ENCODE measurements at regions not wholly inside any gene's neighbourhood (a gene's known extent, or its start where the extent isn't known, plus 50 kb on each side); places are given as distances from the start of the nearest gene placed in this dataset.

GRCh38 chr9:84393266-84393950, 52.9 kb upstream of the SLC28A3 start:
- no peak for DNase-seq (ENCODE audit: low read depth)

- no peak for DNase-seq (ENCODE audit: low read depth)
Observed at GRCh38 chr9:84394036-84394435, 53.5 kb upstream of the SLC28A3 start.

- peak; percentile 7 for DNase-seq (ENCODE audit: low read depth)
Observed at GRCh38 chr9:84397151-84397728, 56.7 kb upstream of the SLC28A3 start.

DNA sequence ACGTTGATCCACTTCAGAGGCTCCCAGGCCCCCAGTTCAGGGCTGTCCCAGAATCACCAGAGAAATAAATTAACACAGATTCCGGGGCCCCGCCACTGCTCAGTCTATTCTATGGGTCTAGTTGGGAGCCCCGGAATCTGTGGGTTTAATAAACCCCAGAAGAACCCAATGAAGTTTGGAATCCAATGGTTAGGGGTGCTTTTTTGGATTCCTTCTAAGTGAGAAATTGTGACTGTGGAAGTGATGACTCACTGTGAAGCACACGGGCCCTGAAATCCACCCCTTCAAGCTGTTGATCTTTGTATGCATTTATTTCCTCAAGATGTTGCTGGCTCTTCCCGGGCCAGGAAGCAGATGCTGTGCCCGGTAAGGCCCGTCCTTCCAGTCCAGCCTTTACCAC, 57.3 kb upstream of the SLC28A3 start:
- DNase-seq (ENCODE audit: low read depth), result peak; percentile 30

DNA sequence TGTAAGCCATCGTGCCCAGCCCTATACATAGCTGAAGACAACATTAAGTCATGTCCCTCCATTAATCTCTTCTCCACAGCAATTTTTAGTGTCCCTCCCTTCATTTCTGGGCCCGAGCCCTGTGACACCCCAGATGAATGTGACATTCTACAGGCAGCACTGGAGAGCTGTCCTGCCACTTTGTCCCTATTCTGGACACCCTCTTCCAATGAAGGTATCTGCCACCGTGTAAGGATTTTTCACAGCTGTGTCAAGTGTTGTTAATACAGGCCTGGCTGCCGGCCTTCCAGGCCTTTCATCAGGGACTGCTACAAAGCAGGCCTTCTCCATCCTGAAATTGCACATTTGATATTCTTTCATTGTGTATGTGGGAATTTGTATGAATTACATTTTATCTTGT, 62.0 kb upstream of the SLC28A3 start:
- no peak for DNase-seq (ENCODE audit: low read depth)

GRCh38 chr9:84403288-84403687, 62.7 kb upstream of the SLC28A3 start:
- DNase-seq (ENCODE audit: low read depth), result no peak

DNA sequence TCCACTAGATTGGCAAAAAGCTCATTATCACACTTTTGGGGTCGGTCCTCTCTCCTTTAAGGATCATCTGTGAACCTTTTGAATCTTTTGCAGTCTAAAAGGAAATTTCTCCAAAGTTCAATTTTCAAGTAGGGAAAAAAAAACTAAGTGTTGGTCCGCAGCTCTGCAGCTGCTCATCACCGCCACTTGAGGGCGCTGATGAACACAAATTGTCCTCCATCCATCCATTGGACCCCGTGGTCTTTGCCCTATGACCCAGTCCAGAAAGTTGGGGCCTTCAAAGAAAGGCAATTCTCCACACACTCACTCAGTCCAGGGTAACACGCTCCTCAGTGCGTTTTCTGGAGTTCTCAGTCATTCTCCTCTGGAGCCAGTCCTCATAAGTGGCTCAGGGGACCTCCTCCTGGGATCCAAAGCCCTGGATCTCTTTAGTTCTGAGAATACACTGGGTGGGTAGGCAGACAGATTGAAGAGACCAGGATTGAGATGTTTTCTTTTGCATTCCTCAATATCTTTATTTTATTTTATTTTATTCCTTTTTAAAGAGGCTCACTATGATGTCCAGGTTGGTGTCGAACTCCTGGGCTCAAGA, 63.6 kb upstream of the SLC28A3 start:
- DNase-seq (ENCODE audit: low read depth), result no peak

DNA sequence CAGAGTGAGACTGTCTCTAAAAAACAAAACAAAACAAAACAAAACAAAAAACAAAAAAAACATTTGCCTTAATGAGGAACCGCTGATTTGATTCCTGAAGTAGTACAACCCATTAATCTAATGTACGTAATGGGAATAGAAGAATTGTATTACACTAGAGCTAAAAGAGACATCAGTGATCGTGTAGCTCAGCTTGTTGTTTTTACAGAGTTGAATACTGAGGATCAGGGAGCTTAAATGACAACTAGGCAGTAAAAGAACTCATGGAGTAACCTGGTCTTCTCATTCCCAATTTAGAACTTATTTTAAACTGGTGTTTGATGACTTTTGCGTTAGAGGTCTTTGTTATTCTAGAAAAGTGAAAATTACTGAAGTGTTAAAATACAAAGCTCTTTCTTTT, 65.1 kb upstream of the SLC28A3 start:
- no peak for DNase-seq (ENCODE audit: low read depth)

DNA sequence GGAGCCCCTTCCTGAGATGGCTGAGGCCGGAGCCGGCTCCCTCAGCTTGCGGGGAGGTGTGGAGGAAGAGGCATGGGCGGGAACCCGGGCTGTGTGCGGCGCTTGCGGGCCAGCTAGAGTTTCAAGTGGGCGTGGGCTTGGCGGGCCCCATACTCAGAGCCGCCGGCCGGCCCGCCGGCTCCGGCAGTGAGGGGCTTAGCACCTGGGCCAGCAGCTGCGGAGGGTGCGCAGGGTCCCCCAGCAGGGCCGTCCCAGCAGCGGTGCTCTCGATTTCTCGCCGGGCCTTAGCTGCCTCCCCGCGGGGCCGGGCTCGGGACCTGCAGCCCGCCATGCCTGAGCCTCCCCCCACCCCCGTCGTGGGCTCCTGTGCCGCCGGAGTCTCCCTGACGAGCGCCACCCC, 67.9 kb upstream of the SLC28A3 start:
- no peak for DNase-seq (ENCODE audit: low read depth)

DNA sequence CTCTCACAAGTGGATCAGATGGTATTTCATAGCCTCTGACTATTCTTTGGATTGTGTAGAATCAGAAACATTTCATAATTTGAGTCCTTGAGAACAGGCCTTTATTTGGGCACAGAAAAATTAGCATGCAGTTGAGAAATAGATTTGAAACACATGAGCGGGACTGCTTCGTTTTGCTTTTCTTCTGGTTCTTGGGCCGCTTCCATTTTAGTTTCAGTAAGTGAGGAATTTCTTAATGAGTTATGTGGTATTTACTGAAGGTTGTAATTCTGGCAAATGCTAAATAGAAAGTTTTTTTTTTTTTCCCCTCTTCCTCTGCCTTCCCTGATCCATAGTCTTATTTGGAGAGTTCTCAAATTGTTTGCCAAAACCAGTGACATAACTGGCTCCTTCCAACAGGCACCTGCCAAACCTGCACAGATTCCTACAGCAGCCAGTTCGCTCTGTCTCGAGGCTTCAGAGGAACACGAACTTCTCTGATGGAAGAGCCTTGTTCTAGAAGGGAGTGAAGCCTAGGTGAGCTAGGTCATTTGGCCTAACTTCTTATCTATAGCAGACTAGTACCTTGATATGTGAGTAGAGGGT, 71.2 kb upstream of the SLC28A3 start:
- no peak for DNase-seq (ENCODE audit: low read depth)

DNA sequence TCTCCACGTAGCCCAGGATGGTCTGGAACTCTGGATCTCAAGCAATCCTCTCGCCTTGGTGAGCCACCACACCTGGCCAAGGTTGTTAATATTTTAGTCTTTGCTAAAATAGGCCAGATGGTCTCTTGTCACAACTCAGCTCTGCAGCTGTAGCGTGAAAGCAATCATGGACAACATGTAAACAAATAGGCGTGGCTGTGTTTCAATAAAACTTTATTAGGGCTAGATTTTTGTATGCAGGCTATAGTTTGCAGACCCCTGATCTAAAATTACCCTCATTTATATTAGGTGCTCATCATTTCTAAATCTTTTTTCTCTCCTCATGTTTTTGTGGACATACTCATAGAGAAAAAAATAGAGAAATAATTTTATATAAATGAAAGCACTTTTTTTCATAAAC, 72.1 kb upstream of the SLC28A3 start:
- DNase-seq (ENCODE audit: low read depth), result no peak

GRCh38 chr9:84413301-84413700, 72.7 kb upstream of the SLC28A3 start:
- DNase-seq (ENCODE audit: low read depth), result no peak

DNA sequence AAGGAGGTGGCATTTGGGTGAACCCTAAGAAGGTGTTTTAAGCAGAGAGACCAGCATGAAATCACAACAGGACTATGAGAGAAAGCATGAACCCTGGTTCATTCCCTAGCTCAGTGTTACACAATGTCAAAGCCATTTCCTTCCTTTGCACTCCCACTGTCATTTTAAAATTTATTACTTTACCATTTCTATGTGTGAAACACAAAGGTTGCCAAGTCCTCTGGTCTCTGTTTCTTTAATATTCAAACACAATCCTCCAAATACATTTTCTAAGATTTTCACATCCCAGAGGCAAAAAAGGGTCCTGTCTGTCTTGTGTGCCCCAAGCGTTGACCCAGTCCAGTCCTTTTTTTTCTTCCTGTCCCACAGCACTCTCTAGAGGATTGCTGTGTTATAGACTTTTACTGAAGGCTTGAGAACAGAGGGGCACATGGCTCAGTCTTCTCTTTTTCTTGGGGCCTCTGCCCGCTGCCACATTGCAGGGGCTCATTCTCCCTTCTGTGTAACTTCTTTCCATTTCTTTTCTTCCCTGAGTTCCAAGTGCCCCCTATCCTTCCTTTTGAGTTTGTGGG, 78.6 kb upstream of the SLC28A3 start:
- DNase-seq (ENCODE audit: low read depth), result no peak

DNA sequence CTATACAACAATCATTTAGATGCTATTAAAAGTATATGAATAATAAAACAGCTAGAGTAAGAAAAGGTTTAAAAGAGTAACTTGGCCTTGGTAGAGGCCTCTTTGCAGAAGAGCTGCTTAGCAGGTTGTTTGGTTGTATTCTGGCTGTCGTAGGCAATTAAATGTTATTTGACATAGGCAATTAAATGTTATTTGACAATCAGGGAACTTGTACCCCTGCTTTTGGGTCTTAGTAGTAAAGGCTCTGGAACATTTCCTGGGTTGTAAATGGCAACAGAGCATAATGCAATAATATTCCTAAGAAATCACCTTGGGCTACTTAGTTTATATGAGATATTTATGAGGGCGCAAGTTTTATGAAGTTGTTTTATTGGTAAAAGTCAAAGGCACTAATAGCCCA, 84.4 kb upstream of the SLC28A3 start:
- no peak for DNase-seq (ENCODE audit: low read depth)

DNA sequence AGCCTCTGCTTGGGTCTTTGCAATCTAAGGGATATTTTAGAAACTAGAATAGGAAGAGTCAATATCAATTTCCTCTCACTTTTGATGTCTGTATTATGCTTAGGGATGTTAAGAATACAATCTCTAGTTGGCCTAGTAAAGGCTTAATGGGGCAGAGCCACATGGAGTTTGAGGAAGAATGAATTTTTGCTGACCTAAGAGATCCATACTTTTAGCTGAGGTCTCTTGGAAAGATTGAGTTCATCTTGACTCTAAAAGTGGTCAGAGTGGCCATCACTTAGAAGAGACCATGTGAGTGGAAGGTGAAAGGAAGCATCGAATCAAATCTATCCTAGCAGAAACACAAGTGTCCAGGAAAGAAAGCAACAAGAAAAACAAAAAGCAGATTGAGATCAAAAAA, 92.2 kb upstream of the SLC28A3 start:
- no peak for DNase-seq (ENCODE audit: low read depth)

DNA sequence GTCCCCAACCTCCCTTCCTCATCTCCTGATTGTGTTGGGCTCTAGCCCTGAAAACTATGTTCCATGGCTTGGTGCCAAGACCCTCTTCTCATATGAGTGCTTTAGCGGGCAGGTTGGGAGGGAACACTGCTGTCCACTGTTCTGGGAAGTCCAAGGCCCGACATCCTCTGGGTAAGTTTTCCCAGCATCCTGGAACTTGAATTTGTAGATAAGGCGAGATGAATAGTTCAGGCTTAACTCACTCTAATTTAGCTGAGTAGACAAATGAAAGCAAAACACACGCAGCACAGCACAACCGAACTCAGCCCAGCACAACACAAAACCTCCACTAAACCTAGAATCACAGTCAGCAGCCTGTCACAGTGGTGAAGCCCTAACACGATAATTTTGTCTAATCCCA, 95.3 kb upstream of the SLC28A3 start:
- no peak for DNase-seq (ENCODE audit: low read depth)

GRCh38 chr9:84436386-84437109, 96.0 kb upstream of the SLC28A3 start:
- no peak for DNase-seq (ENCODE audit: low read depth)

DNA sequence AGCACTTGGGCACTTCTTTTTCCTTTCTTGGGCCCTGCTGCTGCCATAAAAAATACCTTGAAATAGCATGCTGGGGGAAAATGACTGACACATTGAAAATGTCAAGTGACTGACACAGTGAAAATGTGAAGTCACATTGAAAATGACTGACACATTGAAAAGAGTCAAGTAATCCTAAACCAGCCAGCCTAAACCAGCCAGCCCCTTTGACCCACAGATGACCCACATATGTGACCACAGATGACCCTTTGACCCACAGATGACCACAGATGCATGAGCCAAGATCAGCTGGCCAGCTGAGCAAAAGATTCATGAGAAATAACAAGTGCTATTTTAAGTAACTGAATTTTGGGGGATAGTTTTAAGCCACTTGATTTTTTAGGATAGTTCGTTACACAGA, 97.8 kb upstream of the SLC28A3 start:
- no peak for DNase-seq (ENCODE audit: low read depth)

GRCh38 chr9:84439250-84439649, 98.7 kb upstream of the SLC28A3 start:
- no peak for DNase-seq (ENCODE audit: low read depth)

DNA sequence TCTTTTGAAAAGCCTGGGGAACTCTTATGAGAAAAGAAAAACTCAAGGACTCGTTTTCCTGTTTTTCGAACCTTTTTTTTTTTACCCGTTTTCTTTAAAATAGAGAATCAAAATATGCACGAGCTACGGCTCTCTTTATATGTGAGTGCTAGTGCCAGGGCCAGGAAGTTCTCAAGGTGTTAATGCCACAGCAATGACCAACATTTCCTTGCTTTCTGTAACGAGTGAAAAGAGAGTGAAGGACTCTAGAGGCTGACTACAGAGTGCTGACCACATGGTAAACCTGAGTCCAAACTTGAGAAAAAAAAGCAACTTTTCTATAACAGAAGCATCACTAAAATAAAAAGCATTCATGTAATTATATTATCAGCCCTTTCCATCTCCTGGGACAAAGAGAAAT, 102.2 kb upstream of the SLC28A3 start:
- no peak for DNase-seq (ENCODE audit: low read depth)

DNA sequence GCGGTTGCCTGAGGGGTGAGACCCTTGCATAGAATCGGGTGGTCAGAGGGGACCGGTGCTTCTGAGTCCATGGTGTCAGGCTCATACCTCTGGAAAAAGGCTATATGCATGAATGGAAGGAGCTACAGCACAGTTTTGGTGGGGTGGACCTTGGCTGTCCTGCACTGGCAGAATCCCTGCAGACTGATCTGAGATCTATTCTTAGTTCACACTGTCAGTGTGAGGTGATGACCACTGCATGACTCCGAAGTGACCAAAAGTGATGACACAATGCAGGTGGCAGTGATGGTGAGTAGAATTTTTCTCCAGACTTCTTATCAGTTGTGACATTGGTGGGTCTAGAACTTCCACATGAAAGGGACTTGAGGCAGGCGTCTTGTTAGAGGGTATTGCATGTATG, 105.2 kb upstream of the SLC28A3 start:
- no peak for DNase-seq (ENCODE audit: low read depth)

DNA sequence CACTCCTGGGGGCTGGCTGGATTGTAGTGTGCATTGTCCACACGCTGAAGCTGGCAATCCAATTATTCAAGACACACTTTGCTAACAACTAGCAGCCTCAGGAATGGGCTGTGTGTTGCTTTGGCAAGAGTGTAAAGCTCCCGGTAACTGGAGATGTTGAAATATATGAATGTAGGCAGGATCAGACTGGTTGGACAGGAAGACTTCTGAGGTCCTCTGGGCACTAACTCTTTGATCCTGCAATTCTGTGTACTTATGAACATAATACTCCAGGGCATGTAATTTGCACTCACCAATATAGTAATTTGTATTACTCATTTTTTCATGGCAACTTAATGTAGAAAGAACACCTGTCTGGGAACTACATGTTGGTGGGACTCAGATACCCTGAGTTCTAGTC, 106.7 kb upstream of the SLC28A3 start:
- no peak for DNase-seq (ENCODE audit: low read depth)

DNA sequence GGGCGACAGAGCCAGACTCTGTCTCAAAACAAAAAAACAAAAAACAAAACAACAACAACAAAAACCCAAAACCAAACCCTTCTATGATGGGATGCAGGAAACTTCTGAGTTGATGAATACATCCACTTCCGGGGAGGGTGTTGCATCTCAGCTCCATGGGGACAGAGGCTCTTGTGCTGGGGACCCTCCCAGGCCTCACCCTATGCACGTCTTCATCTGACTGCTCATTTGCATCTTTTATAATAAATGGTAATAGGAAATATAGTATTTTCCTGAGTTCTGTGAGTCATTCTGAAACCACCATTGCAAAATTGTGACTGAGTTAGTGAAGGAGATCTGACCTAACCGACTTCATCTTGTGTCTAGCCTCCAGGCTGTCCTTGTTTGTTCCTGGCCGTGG, 109.5 kb upstream of the SLC28A3 start:
- DNase-seq (ENCODE audit: low read depth), result no peak
